ENCODE measurements at regions not wholly inside any gene's neighbourhood (a gene's known extent, or its start where the extent isn't known, plus 50 kb on each side); places are given as distances from the start of the nearest gene placed in this dataset.

DNA sequence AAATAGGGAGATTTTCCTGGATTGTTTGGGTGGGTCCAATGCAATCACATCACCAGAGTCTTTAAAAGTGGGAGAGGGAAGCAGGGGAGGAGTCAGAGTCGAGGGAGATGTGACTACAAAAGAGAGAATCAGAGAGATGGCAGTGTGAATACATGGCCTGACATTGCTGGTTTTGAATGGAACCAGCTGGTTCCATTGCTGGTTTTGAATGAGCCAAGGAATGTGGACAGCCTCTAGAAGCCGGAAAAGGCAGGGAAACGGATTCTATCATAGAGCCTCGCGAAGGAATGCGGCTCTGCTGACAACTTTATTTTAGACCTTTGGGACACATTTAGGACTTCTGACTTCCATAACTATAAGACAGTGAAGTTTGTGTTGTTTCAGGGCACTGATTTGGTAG lies 627.0 kb upstream of the HTR2C start:
- TF ChIP-seq, protein P1, sequence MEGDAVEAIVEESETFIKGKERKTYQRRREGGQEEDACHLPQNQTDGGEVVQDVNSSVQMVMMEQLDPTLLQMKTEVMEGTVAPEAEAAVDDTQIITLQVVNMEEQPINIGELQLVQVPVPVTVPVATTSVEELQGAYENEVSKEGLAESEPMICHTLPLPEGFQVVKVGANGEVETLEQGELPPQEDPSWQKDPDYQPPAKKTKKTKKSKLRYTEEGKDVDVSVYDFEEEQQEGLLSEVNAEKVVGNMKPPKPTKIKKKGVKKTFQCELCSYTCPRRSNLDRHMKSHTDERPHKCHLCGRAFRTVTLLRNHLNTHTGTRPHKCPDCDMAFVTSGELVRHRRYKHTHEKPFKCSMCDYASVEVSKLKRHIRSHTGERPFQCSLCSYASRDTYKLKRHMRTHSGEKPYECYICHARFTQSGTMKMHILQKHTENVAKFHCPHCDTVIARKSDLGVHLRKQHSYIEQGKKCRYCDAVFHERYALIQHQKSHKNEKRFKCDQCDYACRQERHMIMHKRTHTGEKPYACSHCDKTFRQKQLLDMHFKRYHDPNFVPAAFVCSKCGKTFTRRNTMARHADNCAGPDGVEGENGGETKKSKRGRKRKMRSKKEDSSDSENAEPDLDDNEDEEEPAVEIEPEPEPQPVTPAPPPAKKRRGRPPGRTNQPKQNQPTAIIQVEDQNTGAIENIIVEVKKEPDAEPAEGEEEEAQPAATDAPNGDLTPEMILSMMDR (IDR thresholded peaks at IDR 0.05; ENCODE audit: borderline replicate concordance, extremely low read depth, low read length, poor library complexity, severe bottlenecking), result no peak
- TF ChIP-seq EZH2 (IDR thresholded peaks at IDR 0.05; ENCODE audit: borderline replicate concordance, low read depth, low read length, severe bottlenecking), result no peak

Data from DND-41 (cell line).